H1 (cell line): ENCODE measurements at regions not wholly inside any gene's neighbourhood (a gene's known extent, or its start where the extent isn't known, plus 50 kb on each side); places are given as distances from the start of the nearest gene placed in this dataset.

Experiments
- CTCF ChIA-PET: fragments of 300-600 bp; sonication (Branson Sonifier 250); formaldehyde crosslinking; loops from one replicate; lab custom pipeline; 2021; ENCODE audit not compliant: partially characterized antibody; lab: Charles Lee
- POLR2A ChIA-PET: fragments of 300-600 bp; sonication (Branson Sonifier 250); formaldehyde crosslinking; loops from one replicate; lab custom pipeline; 2021; ENCODE audit warnings: inconsistent platforms; ENCODE audit not compliant: partially characterized antibody; lab: Charles Lee
- DNase-seq, 2 experiments: peaks; one replicate each; pipeline versions ENCODE4 v3.0.0 to v3.0.0-alpha.2; 2010 to 2022; ENCODE audit warnings: low spot score in 2 of 2, low read depth in 1 of 2, mixed read lengths in 1 of 2
- FAIRE-seq: peaks from 2 replicates; lab custom pipeline; 2011; peaks lifted over from hg19 to GRCh38; lab: Jason Lieb, UNC
- H2AFZ ChIP-seq: 2 replicates; pipeline ENCODE4 v1.8.1; 2012; ENCODE audit warnings: low read length, inconsistent platforms
- H2AK5ac ChIP-seq: 2 replicates; pipeline ENCODE4 v1.6.1; 2013; ENCODE audit warnings: low read depth, low read length
- H2BK120ac ChIP-seq: replicated peaks from 2 replicates; pipeline ENCODE3; 2013; ENCODE audit warnings: low read depth, low read length, inconsistent platforms
- H2BK12ac ChIP-seq: 2 replicates; pipeline ENCODE4 v1.6.1; 2013; ENCODE audit warnings: low read depth, low read length
- H2BK15ac ChIP-seq: 2 replicates; pipeline ENCODE4 v1.6.1; 2013; ENCODE audit warnings: low read length
- H2BK20ac ChIP-seq: 2 replicates; pipeline ENCODE4 v1.6.1; 2013; ENCODE audit warnings: low read length
- H2BK5ac ChIP-seq: 2 replicates; pipeline ENCODE4 v1.6.1; 2013; ENCODE audit warnings: low read depth, low read length
- H3K14ac ChIP-seq: 2 replicates; pipeline ENCODE4 v1.6.1; 2013; ENCODE audit warnings: inconsistent platforms; ENCODE audit not compliant: insufficient read length
- H3K18ac ChIP-seq: 2 replicates; pipeline ENCODE4 v1.6.1; 2013; ENCODE audit warnings: low read length; ENCODE audit errors: extremely low read depth
- H3K23ac ChIP-seq: 2 replicates; pipeline ENCODE4 v1.6.1; 2013; ENCODE audit warnings: inconsistent platforms; ENCODE audit not compliant: insufficient read length
- H3K23me2 ChIP-seq: 2 replicates; pipeline ENCODE4 v1.6.1; 2013; ENCODE audit warnings: low read depth, low read length
- H3K27ac ChIP-seq: 2 replicates; pipeline ENCODE4 v1.6.1; 2011; ENCODE audit warnings: low read depth, low read length, inconsistent platforms
- H3K27me3 ChIP-seq, 4 experiments: replicated peaks in 1 of 4; 1 replicate in 1 of 4; 2 replicates in 3 of 4; pipeline versions ENCODE4 v1.6.1 to v1.8.1; 2011 to 2013; ENCODE audit warnings: low read length in 3 of 4, mild to moderate bottlenecking in 3 of 4, inconsistent platforms in 2 of 4, mixed read lengths in 2 of 4, moderate library complexity in 1 of 4; ENCODE audit not compliant: control insufficient read depth in 3 of 4, insufficient read depth in 3 of 4; ENCODE audit errors: extremely low read depth in 1 of 4
- H3K36me3 ChIP-seq, 4 experiments: 2 replicates each; pipeline versions ENCODE4 v1.6.1 to v1.8.1; 2011 to 2013; ENCODE audit warnings: mild to moderate bottlenecking in 4 of 4, low read length in 3 of 4, moderate library complexity in 2 of 4, control low read depth in 1 of 4, inconsistent platforms in 1 of 4; ENCODE audit not compliant: insufficient read depth in 4 of 4, control insufficient read depth in 2 of 4
- H3K4ac ChIP-seq: replicated peaks from 2 replicates; pipeline ENCODE3; 2013; ENCODE audit warnings: low read length, low read depth, mixed read lengths, inconsistent platforms; ENCODE audit not compliant: insufficient read length
- H3K4me1 ChIP-seq, 4 experiments: replicated peaks in 1 of 4; 1 replicate in 1 of 4; 2 replicates in 3 of 4; pipeline versions ENCODE4 v1.6.1 to v1.8.1; 2011 to 2013; ENCODE audit warnings: low read length in 3 of 4, inconsistent platforms in 2 of 4, mixed read lengths in 1 of 4; ENCODE audit not compliant: insufficient read depth in 4 of 4, control insufficient read depth in 3 of 4
- H3K4me2 ChIP-seq, 2 experiments: 2 replicates each; pipeline versions ENCODE4 v1.6.1 to v1.8.1; 2011 to 2013; ENCODE audit warnings: low read depth in 2 of 2, low read length in 2 of 2, control low read depth in 1 of 2, inconsistent platforms in 1 of 2, mild to moderate bottlenecking in 1 of 2; ENCODE audit not compliant: insufficient read depth in 1 of 2
- H3K4me3 ChIP-seq, 4 experiments: fragments of 200-600, 300-600 bp in 1 of 4; sonication (generic), shearing (Covaris generic), sonication (Bioruptor Twin) in 1 of 4; 2 replicates each; pipeline versions ENCODE4 v1.5.1 to v1.8.1; 2011 to 2016; ENCODE audit warnings: low read length in 4 of 4, low read depth in 3 of 4, control low read depth in 2 of 4, inconsistent platforms in 2 of 4, mild to moderate bottlenecking in 2 of 4, mixed read lengths in 1 of 4, moderate library complexity in 1 of 4; ENCODE audit not compliant: insufficient read depth in 2 of 4; ENCODE audit errors: extremely low read depth in 1 of 4
- H3K56ac ChIP-seq: replicated peaks from 2 replicates; pipeline ENCODE3; 2013; ENCODE audit warnings: low read depth, mild to moderate bottlenecking, mixed read lengths, low read length, inconsistent platforms; ENCODE audit not compliant: insufficient read length
- H3K79me1 ChIP-seq: 2 replicates; pipeline ENCODE4 v1.6.1; 2013; ENCODE audit warnings: low read depth, low read length, control low read depth
- H3K79me2 ChIP-seq, 2 experiments: 2 replicates each; pipeline versions ENCODE4 v1.6.1 to v1.8.1; 2012 to 2013; ENCODE audit warnings: low read length in 2 of 2, mild to moderate bottlenecking in 2 of 2, inconsistent platforms in 1 of 2; ENCODE audit not compliant: insufficient read depth in 2 of 2, control insufficient read depth in 1 of 2
- H3K9ac ChIP-seq, 4 experiments: replicated peaks in 1 of 4; 1 replicate in 1 of 4; 2 replicates in 3 of 4; pipeline versions ENCODE4 v1.6.1 to v1.8.1; 2011 to 2013; ENCODE audit warnings: low read depth in 3 of 4, low read length in 3 of 4, control low read depth in 2 of 4, mild to moderate bottlenecking in 2 of 4, moderate library complexity in 2 of 4, inconsistent platforms in 1 of 4; ENCODE audit errors: extremely low read depth in 1 of 4
- H3K9me3 ChIP-seq, 2 experiments: 2 replicates each; pipeline versions ENCODE4 v1.6.1 to v1.8.1; 2012 to 2013; ENCODE audit warnings: mild to moderate bottlenecking in 2 of 2, moderate library complexity in 2 of 2, control low read depth in 1 of 2, inconsistent platforms in 1 of 2, low read depth in 1 of 2, low read length in 1 of 2, mixed read lengths in 1 of 2; ENCODE audit not compliant: insufficient read depth in 2 of 2
- H4K20me1 ChIP-seq, 2 experiments: replicated peaks in 1 of 2; 2 replicates each; pipeline versions ENCODE3 to v1.8.1; 2011 to 2013; ENCODE audit warnings: inconsistent platforms in 2 of 2, low read length in 2 of 2, mild to moderate bottlenecking in 1 of 2; ENCODE audit not compliant: insufficient read depth in 2 of 2, control insufficient read depth in 1 of 2
- H4K5ac ChIP-seq: 2 replicates; pipeline ENCODE4 v1.6.1; 2013; ENCODE audit warnings: low read length, low read depth, mixed read lengths, inconsistent platforms; ENCODE audit not compliant: insufficient read length
- H4K8ac ChIP-seq: 2 replicates; pipeline ENCODE4 v1.8.0; 2013; ENCODE audit warnings: mild to moderate bottlenecking, moderate library complexity, low read length, inconsistent platforms; ENCODE audit not compliant: insufficient read depth; ENCODE audit errors: extremely low read depth
- H4K91ac ChIP-seq: replicated peaks from 2 replicates; pipeline ENCODE3; 2013; ENCODE audit warnings: low read length, mixed read lengths, inconsistent platforms; ENCODE audit not compliant: insufficient read length
- BCL11A ChIP-seq, 2 experiments: IDR thresholded peaks; one replicate each; pipeline ENCODE4 v1.6.1; 2011; ENCODE audit warnings: low read depth in 2 of 2, low read length in 2 of 2, mild to moderate bottlenecking in 2 of 2
- BRCA1 ChIP-seq: IDR thresholded peaks from 2 replicates; pipeline ENCODE4 v1.6.1; 2012; ENCODE audit warnings: low read depth, low read length, improper control_type of control experiment
- CREB1 ChIP-seq: IDR thresholded peaks from 2 replicates; pipeline ENCODE4 v1.6.1; 2012; ENCODE audit warnings: inconsistent platforms
- EP300 ChIP-seq, 2 experiments: IDR thresholded peaks; 1 replicate in 1 of 2; 2 replicates in 1 of 2; pipeline ENCODE4 v1.6.1; 2011 to 2012; ENCODE audit warnings: low read depth in 2 of 2, low read length in 2 of 2, mild to moderate bottlenecking in 2 of 2, borderline replicate concordance in 1 of 2, inconsistent platforms in 1 of 2, moderate library complexity in 1 of 2
- EZH2 ChIP-seq: fragments of 200-600 bp; sonication (generic); IDR thresholded peaks from 2 replicates; pipeline ENCODE4 v1.7.1; 2012; ENCODE audit warnings: low read depth, mild to moderate bottlenecking, moderate library complexity, low read length, inconsistent platforms; ENCODE audit not compliant: severe bottlenecking
- JUND ChIP-seq: IDR thresholded peaks from 2 replicates; pipeline ENCODE4 v1.6.1; 2011; ENCODE audit warnings: mild to moderate bottlenecking, improper control_type of control experiment, low read length
- KDM5A ChIP-seq: fragments of 200-600 bp; IDR thresholded peaks from 2 replicates; pipeline ENCODE4 v1.7.1; 2012; ENCODE audit warnings: mild to moderate bottlenecking, low read length, inconsistent platforms, mixed read lengths
- MAFK ChIP-seq: IDR thresholded peaks from 2 replicates; pipeline ENCODE4 v1.6.1; 2012; ENCODE audit warnings: low read depth, mild to moderate bottlenecking, improper control_type of control experiment, low read length
- MAX ChIP-seq: IDR thresholded peaks from 2 replicates; pipeline ENCODE4 v1.6.1; 2012; ENCODE audit warnings: inconsistent platforms
- RNF2 ChIP-seq: fragments of 200-900, 300-1000 bp; sonication (generic); IDR thresholded peaks from 2 replicates; pipeline ENCODE4 v1.7.1; 2016; ENCODE audit warnings: borderline replicate concordance, low read depth, mild to moderate bottlenecking, antibody characterized with exemption, low read length; ENCODE audit not compliant: poor library complexity, severe bottlenecking; ENCODE audit errors: missing control alignments
- SP2 ChIP-seq: IDR thresholded peaks from 2 replicates; pipeline ENCODE4 v1.6.1; 2012; ENCODE audit warnings: mild to moderate bottlenecking, low read length, inconsistent platforms
- TAF1 ChIP-seq: IDR thresholded peaks from 2 replicates; pipeline ENCODE4 v1.6.1; 2011; ENCODE audit warnings: mild to moderate bottlenecking, low read depth, low read length
- TCF12 ChIP-seq: IDR thresholded peaks from 2 replicates; pipeline ENCODE4 v1.6.1; 2011; ENCODE audit warnings: low read depth, mild to moderate bottlenecking, low read length
- WGBS, 2 experiments: shearing (Covaris generic) in 1 of 2; methylation state at CpG; one replicate each; pipeline versions ENCODE4 v1.1.6 to v1.1.7; 2013 to 2015; ENCODE audit warnings: low lambda C conversion rate in 2 of 2, mixed read lengths in 2 of 2, inconsistent platforms in 1 of 2, low coverage in 1 of 2, missing lambda C conversion rate in 1 of 2; ENCODE audit not compliant: insufficient replicate concordance in 2 of 2, insufficient coverage in 1 of 2, insufficient read length in 1 of 2; ENCODE audit errors: extremely low coverage in 1 of 2, missing lambda C conversion rate in 1 of 2; 5-methylcytosine and 5-hydroxymethylcytosine counted together
- TF ChIP-seq, protein P1 (sequence below): IDR thresholded peaks from 2 replicates; pipeline ENCODE4 v1.6.1; 2011; ENCODE audit warnings: low read depth, mild to moderate bottlenecking, low read length; ENCODE audit not compliant: insufficient read depth

- H4K91ac ChIP-seq, result no peak overlapping the region
- H2BK5ac ChIP-seq, result no peak overlapping the region
- no peak overlapping the region for H3K23ac ChIP-seq
- H4K5ac ChIP-seq, result no peak overlapping the region
- H4K8ac ChIP-seq, result no peak overlapping the region
- CTCF ChIA-PET, result no interaction called here
- H3K4me3 ChIP-seq, result no peak overlapping the region
- no peaks in the 10 kb centered on the region for H3K79me1 ChIP-seq
- no peak overlapping the region for H3K9ac ChIP-seq
- 91% methylated on average over 2 of the region's 2 CpGs; no CpG with 5 or more reads in 1 of the 2 experiments for WGBS, 2 experiments
- H3K27me3 ChIP-seq, result no peaks in the 10 kb centered on the region
- no peaks in the 10 kb centered on the region for H4K20me1 ChIP-seq
- H2AFZ ChIP-seq, result no peak overlapping the region
- H3K27ac ChIP-seq, result no peak overlapping the region
- H3K56ac ChIP-seq, result no peak overlapping the region
- no peaks in the 10 kb centered on the region for H3K79me2 ChIP-seq
- no peak overlapping the region for H2BK15ac ChIP-seq
- H2BK12ac ChIP-seq, result no peak overlapping the region
- H3K4ac ChIP-seq, result no peak overlapping the region
- H2AK5ac ChIP-seq, result no peak overlapping the region
- H3K18ac ChIP-seq, result no peak overlapping the region
- 0 out of 2 replicates have a peak, but pooled peaks cover 2% of the 10 kb centered on the region for H3K23me2 ChIP-seq
- no peak for DNase-seq
- no peak overlapping the region for H3K4me2 ChIP-seq
- no peak overlapping the region for H2BK120ac ChIP-seq
- no peaks in the 10 kb centered on the region for H3K9me3 ChIP-seq
- no peaks in the 10 kb centered on the region for H3K36me3 ChIP-seq
- no peaks in the 10 kb centered on the region for H3K4me1 ChIP-seq
- FAIRE-seq, result no peak
- no peak overlapping the region for H3K14ac ChIP-seq
- POLR2A ChIA-PET, result no interaction called here
- H2BK20ac ChIP-seq, result no peak overlapping the region
- TF ChIP-seq EP300 (IDR thresholded peaks at IDR 0.05; ENCODE audit: borderline replicate concordance in 1 of 2, low read depth in 2 of 2, low read length in 2 of 2), result no peak
- no peak for TF ChIP-seq BCL11A (IDR thresholded peaks at IDR 0.05; ENCODE audit: low read depth in 2 of 2, low read length in 2 of 2)
- TF ChIP-seq TCF12, result no peak
- no peak for TF ChIP-seq MAFK
- TF ChIP-seq MAX, result no peak
- no peak for TF ChIP-seq TAF1
- TF ChIP-seq RNF2, result no peak
- no peak for TF ChIP-seq BRCA1
- TF ChIP-seq SP2, result no peak
- TF ChIP-seq JUND, result no peak
- no peak for TF ChIP-seq KDM5A
- TF ChIP-seq EZH2, result no peak
- TF ChIP-seq, protein P1, sequence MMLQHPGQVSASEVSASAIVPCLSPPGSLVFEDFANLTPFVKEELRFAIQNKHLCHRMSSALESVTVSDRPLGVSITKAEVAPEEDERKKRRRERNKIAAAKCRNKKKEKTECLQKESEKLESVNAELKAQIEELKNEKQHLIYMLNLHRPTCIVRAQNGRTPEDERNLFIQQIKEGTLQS, result no peak
- no peak for TF ChIP-seq CREB1
Observed at GRCh38 chr14:48429512-48429911, 754.1 kb upstream of the MDGA2 start.
